ENCODE measurements at regions not wholly inside any gene's neighbourhood (a gene's known extent, or its start where the extent isn't known, plus 50 kb on each side); places are given as distances from the start of the nearest gene placed in this dataset.

DNA sequence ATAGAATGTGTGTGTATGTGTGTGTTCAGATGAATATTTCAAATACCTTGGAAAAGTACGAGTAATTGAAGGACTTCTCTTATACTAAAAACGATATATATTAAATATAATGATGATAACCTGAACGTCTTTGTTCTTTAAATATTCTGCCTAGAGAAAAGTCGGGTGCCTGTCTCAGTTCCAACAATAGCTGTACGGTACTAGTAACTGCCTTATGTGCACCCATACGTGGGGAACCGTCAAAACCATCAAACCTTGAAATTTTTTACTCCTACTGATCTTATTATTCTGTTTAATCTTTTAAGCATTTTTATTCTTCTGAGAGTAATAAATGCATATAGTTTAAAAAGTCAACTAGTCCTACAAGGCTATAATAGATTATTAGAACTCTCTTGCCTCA, 1045.7 kb downstream of the C4orf33 start:
- TF ChIP-seq RFX5 (IDR thresholded peaks at IDR 0.05; ENCODE audit: low read depth, low read length) (no peak), GATAD2B (conservative IDR thresholded peaks at IDR 0.05; ENCODE audit: low read depth) (no peak), YBX1 (IDR thresholded peaks at IDR 0.05) (no peak), CHD4 (IDR thresholded peaks at IDR 0.05) (no peak), POLR2A (IDR thresholded peaks at IDR 0.05; ENCODE audit: low read depth, low read length) (no peak)
- TF ChIP-seq, protein P1, sequence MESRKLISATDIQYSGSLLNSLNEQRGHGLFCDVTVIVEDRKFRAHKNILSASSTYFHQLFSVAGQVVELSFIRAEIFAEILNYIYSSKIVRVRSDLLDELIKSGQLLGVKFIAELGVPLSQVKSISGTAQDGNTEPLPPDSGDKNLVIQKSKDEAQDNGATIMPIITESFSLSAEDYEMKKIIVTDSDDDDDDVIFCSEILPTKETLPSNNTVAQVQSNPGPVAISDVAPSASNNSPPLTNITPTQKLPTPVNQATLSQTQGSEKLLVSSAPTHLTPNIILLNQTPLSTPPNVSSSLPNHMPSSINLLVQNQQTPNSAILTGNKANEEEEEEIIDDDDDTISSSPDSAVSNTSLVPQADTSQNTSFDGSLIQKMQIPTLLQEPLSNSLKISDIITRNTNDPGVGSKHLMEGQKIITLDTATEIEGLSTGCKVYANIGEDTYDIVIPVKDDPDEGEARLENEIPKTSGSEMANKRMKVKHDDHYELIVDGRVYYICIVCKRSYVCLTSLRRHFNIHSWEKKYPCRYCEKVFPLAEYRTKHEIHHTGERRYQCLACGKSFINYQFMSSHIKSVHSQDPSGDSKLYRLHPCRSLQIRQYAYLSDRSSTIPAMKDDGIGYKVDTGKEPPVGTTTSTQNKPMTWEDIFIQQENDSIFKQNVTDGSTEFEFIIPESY (IDR thresholded peaks at IDR 0.05) = no peak
- TF ChIP-seq, protein P2, sequence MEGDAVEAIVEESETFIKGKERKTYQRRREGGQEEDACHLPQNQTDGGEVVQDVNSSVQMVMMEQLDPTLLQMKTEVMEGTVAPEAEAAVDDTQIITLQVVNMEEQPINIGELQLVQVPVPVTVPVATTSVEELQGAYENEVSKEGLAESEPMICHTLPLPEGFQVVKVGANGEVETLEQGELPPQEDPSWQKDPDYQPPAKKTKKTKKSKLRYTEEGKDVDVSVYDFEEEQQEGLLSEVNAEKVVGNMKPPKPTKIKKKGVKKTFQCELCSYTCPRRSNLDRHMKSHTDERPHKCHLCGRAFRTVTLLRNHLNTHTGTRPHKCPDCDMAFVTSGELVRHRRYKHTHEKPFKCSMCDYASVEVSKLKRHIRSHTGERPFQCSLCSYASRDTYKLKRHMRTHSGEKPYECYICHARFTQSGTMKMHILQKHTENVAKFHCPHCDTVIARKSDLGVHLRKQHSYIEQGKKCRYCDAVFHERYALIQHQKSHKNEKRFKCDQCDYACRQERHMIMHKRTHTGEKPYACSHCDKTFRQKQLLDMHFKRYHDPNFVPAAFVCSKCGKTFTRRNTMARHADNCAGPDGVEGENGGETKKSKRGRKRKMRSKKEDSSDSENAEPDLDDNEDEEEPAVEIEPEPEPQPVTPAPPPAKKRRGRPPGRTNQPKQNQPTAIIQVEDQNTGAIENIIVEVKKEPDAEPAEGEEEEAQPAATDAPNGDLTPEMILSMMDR (IDR thresholded peaks at IDR 0.05 in 2 of 3, conservative IDR thresholded peaks at IDR 0.05 in 1 of 3; ENCODE audit: control insufficient read depth in 2 of 3, extremely low read depth in 1 of 3, insufficient read depth in 1 of 3, low read depth in 3 of 3, low read length in 3 of 3) = no peak

Measured in GM12878 (cell line).